Neuronal stem cell (in vitro differentiated cells): ENCODE measurements at regions not wholly inside any gene's neighbourhood (a gene's known extent, or its start where the extent isn't known, plus 50 kb on each side); places are given as distances from the start of the nearest gene placed in this dataset.

Source experiments
- DNase-seq: peaks from one replicate; pipeline ENCODE4 v3.0.0-alpha.2; 2013; ENCODE audit warnings: low spot score
- H2AFZ ChIP-seq: one replicate; pipeline ENCODE4 v1.6.1; 2013; ENCODE audit warnings: mild to moderate bottlenecking, low read length, inconsistent platforms
- H2AK5ac ChIP-seq: 2 replicates; pipeline ENCODE4 v1.6.1; 2013; ENCODE audit warnings: low read depth, mild to moderate bottlenecking, inconsistent platforms, low read length, moderate library complexity, mixed read lengths
- H2BK120ac ChIP-seq: 2 replicates; pipeline ENCODE4 v1.6.1; 2013; ENCODE audit warnings: low read depth, mild to moderate bottlenecking, inconsistent platforms, low read length, moderate library complexity, mixed read lengths
- H2BK12ac ChIP-seq: one replicate; pipeline ENCODE4 v1.6.1; 2013; ENCODE audit warnings: low read length, inconsistent platforms
- H2BK15ac ChIP-seq: 2 replicates; pipeline ENCODE4 v1.6.1; 2013; ENCODE audit warnings: mild to moderate bottlenecking, low read length, inconsistent platforms, mixed read lengths
- H2BK5ac ChIP-seq: one replicate; pipeline ENCODE4 v1.6.1; 2013; ENCODE audit warnings: inconsistent platforms, mild to moderate bottlenecking, low read length, moderate library complexity
- H3K14ac ChIP-seq: one replicate; pipeline ENCODE4 v1.6.1; 2013; ENCODE audit warnings: low read length, inconsistent platforms
- H3K18ac ChIP-seq: 2 replicates; pipeline ENCODE4 v1.6.1; 2013; ENCODE audit warnings: low read length, inconsistent platforms
- H3K23ac ChIP-seq: 2 replicates; pipeline ENCODE4 v1.6.1; 2013; ENCODE audit warnings: low read depth, mild to moderate bottlenecking, mixed read lengths, low read length, inconsistent platforms; ENCODE audit not compliant: poor library complexity
- H3K27ac ChIP-seq: replicated peaks from 3 replicates; pipeline ENCODE4 v1.5.1; 2013; ENCODE audit warnings: low read length, inconsistent platforms
- H3K27me3 ChIP-seq, 3 experiments: 2 replicates each; pipeline ENCODE4 v1.6.1; 2013; ENCODE audit warnings: low read length in 3 of 3, mild to moderate bottlenecking in 2 of 3, inconsistent platforms in 1 of 3, low read depth in 1 of 3, mixed read lengths in 1 of 3, moderate library complexity in 1 of 3; ENCODE audit not compliant: control insufficient read depth in 3 of 3, insufficient read depth in 3 of 3
- H3K36me3 ChIP-seq, 2 donors: replicated peaks in 1 of 2; 2 replicates each; pipeline ENCODE4 v1.6.1; 2013; ENCODE audit warnings: low read length in 2 of 2; ENCODE audit not compliant: control insufficient read depth in 2 of 2, insufficient read depth in 2 of 2
- H3K4ac ChIP-seq: 2 replicates; pipeline ENCODE4 v1.6.1; 2013; ENCODE audit warnings: inconsistent platforms, mild to moderate bottlenecking, low read length, moderate library complexity
- H3K4me1 ChIP-seq, 2 donors: 1 replicate in 1 of 2; 2 replicates in 1 of 2; pipeline ENCODE4 v1.6.1; 2013; ENCODE audit warnings: low read length in 2 of 2, low read depth in 1 of 2; ENCODE audit not compliant: control insufficient read depth in 2 of 2, insufficient read depth in 1 of 2
- H3K4me2 ChIP-seq: one replicate; pipeline ENCODE4 v1.6.1; 2013; ENCODE audit warnings: mild to moderate bottlenecking, low read length, inconsistent platforms; ENCODE audit not compliant: insufficient read depth, poor library complexity, severe bottlenecking
- H3K4me3 ChIP-seq, 2 donors: 2 replicates each; pipeline ENCODE4 v1.5.1; 2013; ENCODE audit warnings: low read length in 2 of 2, mild to moderate bottlenecking in 2 of 2, inconsistent platforms in 1 of 2, moderate library complexity in 1 of 2
- H3K79me1 ChIP-seq: one replicate; pipeline ENCODE4 v1.6.1; 2013; ENCODE audit warnings: low read depth, mild to moderate bottlenecking, inconsistent platforms, low read length, moderate library complexity
- H3K9ac ChIP-seq: one replicate; pipeline ENCODE4 v1.6.1; 2013; ENCODE audit warnings: mild to moderate bottlenecking, low read depth, low read length, inconsistent platforms; ENCODE audit not compliant: poor library complexity
- H3K9me3 ChIP-seq, 2 donors: replicated peaks in 1 of 2; 2 replicates each; pipeline versions ENCODE3 to v1.6.1; 2013; ENCODE audit warnings: low read length in 2 of 2, mild to moderate bottlenecking in 2 of 2, inconsistent platforms in 1 of 2, low read depth in 1 of 2, mixed read lengths in 1 of 2, moderate library complexity in 1 of 2; ENCODE audit not compliant: control insufficient read depth in 2 of 2, insufficient read depth in 1 of 2
- H4K8ac ChIP-seq: one replicate; pipeline ENCODE4 v1.6.1; 2013; ENCODE audit warnings: low read depth, mild to moderate bottlenecking, inconsistent platforms, low read length, moderate library complexity
- H4K91ac ChIP-seq: one replicate; pipeline ENCODE4 v1.6.1; 2013; ENCODE audit warnings: low read length, low read depth, mild to moderate bottlenecking, inconsistent platforms; ENCODE audit not compliant: poor library complexity
- WGBS, 2 donors: extraction: QIAGEN DNeasy Blood & Tissue Kit; methylation state at CpG; one replicate each; pipeline ENCODE4 v1.1.7; 2013; ENCODE audit warnings: missing lambda C conversion rate in 2 of 2, mixed read lengths in 1 of 2; ENCODE audit not compliant: insufficient read length in 2 of 2, insufficient replicate concordance in 1 of 2; ENCODE audit errors: extremely low coverage in 2 of 2; 5-methylcytosine and 5-hydroxymethylcytosine counted together

GRCh38 chrY:19365321-19365720 is 379.2 kb downstream of the KDM5D start:
- Histone ChIP-seq H3K4me3 (no peak overlapping the region), H3K79me1 (no peaks in the 10 kb centered on the region), H3K23ac (no peak overlapping the region), H3K36me3 (no peaks in the 10 kb centered on the region), H2BK15ac (no peak overlapping the region), H3K4me1 (no peaks in the 10 kb centered on the region), H3K14ac (no peak overlapping the region), H3K4ac (no peak overlapping the region), H3K9ac (no peak overlapping the region), H2BK12ac (no peak overlapping the region), H4K8ac (no peak overlapping the region), H2AK5ac (no peak overlapping the region), H3K27me3 (no peaks in the 10 kb centered on the region), H3K18ac (no peak overlapping the region), H4K91ac (no peak overlapping the region), H3K9me3 (no peaks in the 10 kb centered on the region), H2BK5ac (no peak overlapping the region), H2AFZ (no peak overlapping the region), H3K4me2 (no peak overlapping the region), H3K27ac (no peak overlapping the region), H2BK120ac (no peak overlapping the region)
- WGBS, 2 donors = no CpG with 5 or more reads among the region's 2 CpGs
- no peak for DNase-seq

- no peak overlapping the region for H2AFZ ChIP-seq
- H3K79me1 ChIP-seq = no peaks in the 10 kb centered on the region
- no CpG with 5 or more reads among the region's 1 CpG for WGBS, 2 donors
- H2BK5ac ChIP-seq = no peak overlapping the region
- H2BK15ac ChIP-seq = no peak overlapping the region
- no peak overlapping the region for H2BK12ac ChIP-seq
- no peak overlapping the region for H4K8ac ChIP-seq
- H3K27me3 ChIP-seq = no peaks in the 10 kb centered on the region
- no peak overlapping the region for H3K23ac ChIP-seq
- H3K4ac ChIP-seq = no peak overlapping the region
- no peak overlapping the region for H4K91ac ChIP-seq
- H3K9me3 ChIP-seq = no peaks in the 10 kb centered on the region
- H2BK120ac ChIP-seq = no peak overlapping the region
- no peak for DNase-seq
- H3K14ac ChIP-seq = no peak overlapping the region
- H3K4me3 ChIP-seq = no peak overlapping the region
- no peaks in the 10 kb centered on the region for H3K36me3 ChIP-seq
- H3K9ac ChIP-seq = no peak overlapping the region
- no peaks in the 10 kb centered on the region for H3K4me1 ChIP-seq
- no peak overlapping the region for H3K27ac ChIP-seq
- H3K18ac ChIP-seq = no peak overlapping the region
- no peak overlapping the region for H2AK5ac ChIP-seq
- no peak overlapping the region for H3K4me2 ChIP-seq
Observed at GRCh38 chrY:19357249-19357648, 387.3 kb downstream of the KDM5D start.

GRCh38 chrY:19356735-19357134 is 387.8 kb downstream of the KDM5D start:
- no peak overlapping the region for H3K9ac ChIP-seq
- no peak overlapping the region for H2AFZ ChIP-seq
- no peak overlapping the region for H3K4ac ChIP-seq
- no peak for DNase-seq
- no peaks in the 10 kb centered on the region for H3K79me1 ChIP-seq
- H3K4me2 ChIP-seq = no peak overlapping the region
- no peak overlapping the region for H4K8ac ChIP-seq
- no peak overlapping the region for H3K4me3 ChIP-seq
- H2AK5ac ChIP-seq = no peak overlapping the region
- H2BK15ac ChIP-seq = no peak overlapping the region
- no peak overlapping the region for H2BK120ac ChIP-seq
- H3K27ac ChIP-seq = no peak overlapping the region
- no peak overlapping the region for H2BK5ac ChIP-seq
- no peak overlapping the region for H2BK12ac ChIP-seq
- no peak overlapping the region for H3K14ac ChIP-seq
- H3K18ac ChIP-seq = no peak overlapping the region
- no peak overlapping the region for H4K91ac ChIP-seq
- no peaks in the 10 kb centered on the region for H3K27me3 ChIP-seq
- no peak overlapping the region for H3K23ac ChIP-seq
- no peaks in the 10 kb centered on the region for H3K9me3 ChIP-seq
- H3K36me3 ChIP-seq = no peaks in the 10 kb centered on the region
- H3K4me1 ChIP-seq = no peaks in the 10 kb centered on the region

- H3K27ac ChIP-seq = no peak overlapping the region
- H2AK5ac ChIP-seq = no peak overlapping the region
- H4K8ac ChIP-seq = no peak overlapping the region
- no peaks in the 10 kb centered on the region for H3K79me1 ChIP-seq
- no peak overlapping the region for H2BK120ac ChIP-seq
- H2AFZ ChIP-seq = no peak overlapping the region
- H3K4me1 ChIP-seq = no peaks in the 10 kb centered on the region
- no peak for DNase-seq
- no peaks in the 10 kb centered on the region for H3K9me3 ChIP-seq
- H2BK5ac ChIP-seq = no peak overlapping the region
- H4K91ac ChIP-seq = no peak overlapping the region
- H3K4me3 ChIP-seq = no peak overlapping the region
- H3K4ac ChIP-seq = no peak overlapping the region
- no peak overlapping the region for H3K18ac ChIP-seq
- no peak overlapping the region for H3K4me2 ChIP-seq
- H3K23ac ChIP-seq = no peak overlapping the region
- H3K14ac ChIP-seq = no peak overlapping the region
- WGBS, 2 donors = no CpG with 5 or more reads among the region's 1 CpG
- no peak overlapping the region for H2BK12ac ChIP-seq
- H3K36me3 ChIP-seq = no peaks in the 10 kb centered on the region
- H2BK15ac ChIP-seq = no peak overlapping the region
- H3K9ac ChIP-seq = no peak overlapping the region
- H3K27me3 ChIP-seq = no peaks in the 10 kb centered on the region
Observed at GRCh38 chrY:19354857-19355173, 389.7 kb downstream of the KDM5D start.
